Eye (tissue), 1 donor: ENCODE measurements at regions not wholly inside any gene's neighbourhood (a gene's known extent, or its start where the extent isn't known, plus 50 kb on each side); places are given as distances from the start of the nearest gene placed in this dataset.

Experiments used
- DNase-seq: peaks from one replicate; pipeline ENCODE4 v3.0.0-alpha.2; 2015

DNA sequence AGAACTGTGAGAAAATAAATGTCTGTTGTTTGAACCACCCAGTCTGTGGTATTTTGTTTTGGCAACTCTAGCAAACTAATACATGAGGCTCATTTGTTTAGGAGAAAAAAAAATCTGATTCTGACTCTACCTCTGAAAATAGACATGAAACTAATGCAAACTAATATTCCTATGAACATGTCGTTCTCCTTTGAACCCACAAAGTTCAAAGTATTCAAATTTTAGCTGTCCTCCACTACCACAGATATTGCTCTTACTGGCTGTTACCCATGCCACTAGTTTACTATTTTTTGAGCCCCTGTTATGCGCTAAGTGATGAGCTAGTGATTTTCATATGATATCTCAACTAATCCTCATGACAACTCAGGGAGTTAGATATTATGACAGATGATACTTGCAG is 58.8 kb upstream of the ZNF804B start:
- DNase-seq = no peak

DNA sequence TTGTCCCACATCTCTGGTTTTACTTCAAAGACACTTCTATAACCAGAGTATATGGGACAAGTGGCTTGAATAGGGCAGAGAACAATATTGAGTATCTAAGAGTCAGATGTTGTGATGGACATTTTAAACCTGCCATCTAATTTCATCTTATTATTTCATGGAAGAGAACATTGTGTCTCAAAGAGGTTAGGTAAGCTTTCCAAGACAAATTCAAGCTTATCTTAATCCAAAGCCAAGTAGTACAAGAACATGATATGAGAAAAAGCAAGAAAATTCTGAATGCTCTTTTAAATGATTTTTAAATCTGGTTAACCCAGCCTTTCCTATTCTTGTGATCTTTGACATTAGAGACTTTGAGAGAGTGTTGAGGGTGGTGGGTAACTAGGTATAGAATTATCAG is 65.3 kb upstream of the ZNF804B start:
- DNase-seq = no peak

DNA sequence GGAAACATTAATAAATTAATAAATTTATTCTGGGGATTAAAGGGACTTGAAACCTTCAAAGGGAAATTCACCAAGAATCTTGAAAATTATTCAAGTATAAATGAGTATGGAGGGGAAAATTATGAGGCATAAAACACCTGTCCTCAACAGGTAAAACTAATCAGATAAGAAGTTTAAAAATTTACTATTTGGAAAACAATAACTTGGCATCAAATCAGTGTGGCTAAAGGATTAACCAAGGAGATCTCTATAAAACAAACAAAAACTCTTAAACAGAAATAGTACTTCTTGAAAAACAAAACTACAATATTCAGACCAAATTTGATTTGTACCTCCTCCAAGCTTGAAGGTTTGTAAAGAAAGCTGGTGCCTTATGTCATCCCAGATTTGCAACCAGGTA is 66.4 kb upstream of the ZNF804B start:
- no peak for DNase-seq

DNA sequence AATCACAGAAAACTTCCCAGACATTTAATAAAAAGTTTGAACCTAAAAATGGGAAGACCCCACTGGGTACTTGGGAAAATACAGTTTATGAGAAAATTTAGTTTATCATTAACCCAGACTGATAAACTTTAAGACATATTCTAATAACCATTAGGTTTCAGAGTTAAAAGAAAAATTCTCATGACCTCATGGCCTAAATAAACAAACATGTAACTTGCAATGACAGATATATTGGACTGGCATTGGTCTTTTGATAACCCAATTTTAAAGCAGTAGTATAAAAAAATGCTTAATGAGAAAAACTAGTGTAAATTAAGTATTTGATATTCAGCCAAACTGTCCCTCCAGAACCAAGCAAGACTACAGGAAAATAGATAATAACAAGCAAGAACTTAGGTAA is 67.0 kb upstream of the ZNF804B start:
- no peak for DNase-seq

DNA sequence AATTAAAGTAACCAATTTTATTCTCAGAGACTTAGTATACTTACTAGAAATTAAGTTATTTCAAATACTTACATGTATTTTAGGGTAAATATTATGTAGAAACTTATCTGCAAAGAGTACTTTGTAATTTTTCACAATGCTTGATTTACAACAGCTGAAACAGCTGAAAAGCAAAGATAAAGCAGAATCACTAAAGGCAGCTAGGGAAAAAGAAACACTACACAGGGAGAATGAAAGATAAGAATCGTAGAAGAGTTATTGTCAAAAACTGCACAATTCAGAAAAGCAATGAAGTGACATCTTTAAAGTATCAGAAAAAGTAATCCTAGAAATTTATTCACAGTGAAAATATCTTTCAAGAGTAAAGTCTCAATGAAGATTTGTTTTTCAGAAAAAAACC is 69.7 kb upstream of the ZNF804B start:
- DNase-seq = no peak

- no peak for DNase-seq
Observed at GRCh38 chr7:88688222-88688621, 71.3 kb upstream of the ZNF804B start.

DNA sequence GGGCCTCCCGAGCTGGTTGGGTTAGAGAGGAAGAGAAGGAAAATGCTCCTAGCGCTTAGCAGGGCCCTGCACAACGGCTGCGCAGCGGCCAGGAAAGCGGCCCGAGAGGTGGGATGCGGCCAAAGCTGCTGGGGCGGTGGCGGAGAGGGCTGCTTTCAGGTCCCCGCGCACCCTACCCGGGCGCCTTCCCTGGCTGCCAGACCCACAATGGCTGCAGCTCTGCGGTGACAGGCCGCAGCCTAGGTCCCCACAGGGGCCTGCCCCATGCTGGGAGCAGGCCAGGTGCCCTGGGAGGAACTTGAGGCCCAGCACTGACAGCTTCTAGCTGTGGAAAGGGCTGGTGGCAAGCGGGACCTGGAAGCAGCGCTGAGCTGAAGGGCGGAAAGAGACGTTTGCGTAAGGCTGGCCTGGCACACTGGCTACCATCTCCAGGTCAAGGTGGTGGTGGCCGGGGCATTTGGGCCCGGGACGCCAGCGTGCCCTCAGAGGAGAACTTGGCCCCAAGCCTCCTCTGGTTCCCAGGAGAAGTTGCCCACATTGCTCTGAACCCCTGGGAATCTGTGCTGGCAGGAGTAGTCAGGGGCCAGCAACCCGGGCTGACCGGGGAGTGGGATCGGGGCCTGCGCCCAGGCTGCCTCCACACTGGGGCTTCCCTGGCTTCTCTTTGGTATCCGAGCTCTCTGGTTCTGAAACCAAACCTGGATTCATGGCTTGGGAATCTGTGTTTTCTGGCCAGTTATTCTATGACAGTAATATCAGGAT is 72.9 kb upstream of the ZNF804B start:
- no peak for DNase-seq

DNA sequence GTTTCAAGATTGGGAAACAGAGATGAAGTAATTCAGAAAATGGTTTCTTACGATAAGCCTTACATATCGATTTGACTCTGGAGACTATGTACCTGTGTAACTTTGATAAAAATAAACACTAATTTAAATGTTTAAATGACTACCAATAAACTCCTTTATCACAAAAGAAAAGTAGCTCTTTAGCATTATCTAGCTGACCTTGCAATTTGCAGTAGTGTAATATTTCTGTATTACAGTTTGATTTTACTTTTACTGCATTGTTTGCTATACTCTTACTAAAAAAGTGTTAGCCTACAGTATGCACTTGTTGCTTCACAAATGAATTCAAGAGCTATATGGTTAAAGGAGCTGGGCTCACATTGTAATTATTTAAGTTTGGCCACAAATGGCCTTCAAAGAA is 77.8 kb upstream of the ZNF804B start:
- DNase-seq = no peak

GRCh38 chr7:88670536-88670935 is 89.0 kb upstream of the ZNF804B start:
- no peak for DNase-seq

DNA sequence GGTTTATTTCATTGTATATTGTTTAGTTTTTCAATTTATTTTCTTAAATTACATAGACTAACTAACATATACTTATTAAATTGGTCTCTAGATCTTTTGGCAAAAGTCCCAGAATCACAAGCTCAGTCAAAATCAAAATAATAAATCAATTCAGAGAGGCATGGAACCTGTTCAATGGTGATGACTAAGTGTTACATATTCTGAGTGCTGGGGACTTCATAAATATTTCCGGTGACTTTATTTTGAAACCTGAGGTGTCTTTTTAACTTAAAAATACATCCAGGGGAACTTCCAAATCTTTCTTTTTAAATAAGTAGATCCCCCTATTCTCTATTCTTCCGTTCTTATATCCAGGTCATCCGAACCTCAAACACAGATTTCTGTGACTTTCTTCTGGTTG is 89.6 kb upstream of the ZNF804B start:
- DNase-seq = no peak

GRCh38 chr7:88668591-88668990 is 90.9 kb upstream of the ZNF804B start:
- DNase-seq = peak; percentile 2

- peak; percentile 17 for DNase-seq
Observed at GRCh38 chr7:88666626-88667025, 92.9 kb upstream of the ZNF804B start.

DNA sequence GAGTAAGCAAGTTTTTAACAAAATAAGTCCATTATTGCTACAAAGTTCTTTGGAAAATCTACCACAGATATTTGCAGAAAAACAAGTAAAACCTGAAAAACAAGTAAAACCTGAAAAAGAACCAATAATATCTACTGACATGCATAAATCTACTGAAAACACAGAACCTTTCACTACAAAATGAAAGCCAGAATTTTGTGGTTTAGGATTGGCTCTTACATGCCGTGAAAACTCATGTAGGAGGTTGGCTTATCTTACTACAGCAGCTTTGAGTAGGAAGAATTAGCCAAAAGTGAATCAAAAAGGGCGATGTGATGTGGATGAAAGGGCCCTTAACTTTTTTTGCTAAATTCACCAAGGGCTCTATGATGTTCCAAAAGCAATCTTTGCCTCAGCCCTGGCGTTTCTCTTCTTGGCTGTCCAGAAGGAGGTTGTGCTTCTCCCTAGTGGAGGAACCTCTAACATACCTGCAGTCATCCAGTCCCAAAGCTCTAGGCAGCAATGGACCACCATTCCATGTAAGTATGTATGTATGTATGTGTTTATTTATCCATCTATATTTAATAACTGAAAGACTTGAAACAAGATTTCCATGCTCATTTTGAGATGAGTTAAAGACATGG is 93.5 kb upstream of the ZNF804B start:
- no peak for DNase-seq

- DNase-seq = no peak
Observed at GRCh38 chr7:88664630-88665233, 94.8 kb upstream of the ZNF804B start.

DNA sequence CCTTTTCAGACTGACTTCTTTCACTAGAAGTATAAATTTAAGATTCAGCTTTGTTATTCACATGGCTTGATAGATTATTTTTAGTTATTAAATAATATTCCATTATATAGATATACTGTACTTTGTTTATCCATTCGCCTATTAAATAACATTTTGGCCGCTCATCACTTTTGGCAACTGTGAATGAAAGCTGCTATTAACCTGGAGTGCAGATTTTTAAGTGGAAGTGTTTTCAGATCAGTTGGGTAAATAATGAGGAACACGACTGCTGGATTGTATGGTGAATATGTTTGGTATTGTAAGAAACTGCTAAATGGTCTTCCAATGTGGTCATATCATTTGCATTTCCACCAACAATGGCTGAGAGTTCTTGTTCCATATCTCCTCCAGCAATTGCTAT is 97.6 kb upstream of the ZNF804B start:
- no peak for DNase-seq

DNA sequence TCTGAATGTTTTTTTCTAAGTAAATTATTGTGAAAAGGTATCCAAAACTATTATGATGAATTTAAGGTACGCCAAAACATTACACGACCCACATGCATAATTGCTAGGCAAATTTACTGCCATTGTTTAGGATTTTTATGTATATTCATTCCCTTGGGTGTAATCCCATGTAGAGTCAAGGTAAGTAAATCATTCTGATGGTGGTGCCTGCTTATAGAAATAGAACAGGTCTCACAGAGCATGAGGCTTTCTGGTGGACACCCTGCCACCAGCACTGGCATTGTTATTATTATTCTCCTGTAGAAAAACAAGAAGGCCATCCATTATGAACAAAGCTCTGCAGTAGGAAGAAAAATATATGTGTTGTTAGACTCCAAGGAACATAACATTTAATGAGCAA is 111.7 kb upstream of the ZNF804B start:
- DNase-seq = no peak

DNA sequence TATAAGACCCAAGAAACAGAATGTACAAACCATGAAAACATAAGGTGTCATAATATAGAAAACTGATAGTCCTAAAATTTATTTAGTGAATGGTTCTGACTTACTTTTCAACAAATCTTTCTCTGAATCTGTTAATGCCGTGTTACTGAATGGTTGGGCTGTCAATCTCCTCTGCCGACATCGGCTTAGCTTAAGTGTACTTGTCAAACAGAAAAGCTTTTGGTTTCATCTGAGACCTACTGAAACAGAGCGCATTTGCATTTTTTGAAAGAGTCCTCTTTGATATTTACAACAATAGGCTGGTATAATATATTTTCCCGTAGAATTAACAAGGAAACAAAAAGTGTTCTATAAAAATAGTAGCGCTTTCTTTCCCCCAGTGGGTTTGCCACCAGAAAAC is 120.9 kb upstream of the ZNF804B start:
- DNase-seq = no peak

DNA sequence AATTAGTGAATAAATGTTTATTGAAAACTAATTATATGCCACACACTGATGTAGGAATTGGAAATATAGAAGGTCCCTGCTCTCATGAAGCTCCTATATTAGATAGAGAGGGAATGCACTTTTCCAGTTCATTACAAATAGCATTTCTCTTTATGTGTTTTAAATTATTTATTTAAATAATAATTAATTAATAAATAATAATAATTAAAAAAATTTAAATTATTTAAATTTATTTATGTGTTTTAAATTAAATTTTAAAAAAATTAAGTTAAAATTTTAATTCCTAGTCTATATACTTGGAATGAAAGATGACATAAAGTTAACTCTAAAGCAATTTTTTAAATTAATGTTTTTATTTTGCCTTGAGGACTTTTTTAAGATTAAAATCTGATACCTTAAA is 121.7 kb upstream of the ZNF804B start:
- DNase-seq = no peak

GRCh38 chr7:88635149-88635548 is 124.4 kb upstream of the ZNF804B start:
- no peak for DNase-seq

DNA sequence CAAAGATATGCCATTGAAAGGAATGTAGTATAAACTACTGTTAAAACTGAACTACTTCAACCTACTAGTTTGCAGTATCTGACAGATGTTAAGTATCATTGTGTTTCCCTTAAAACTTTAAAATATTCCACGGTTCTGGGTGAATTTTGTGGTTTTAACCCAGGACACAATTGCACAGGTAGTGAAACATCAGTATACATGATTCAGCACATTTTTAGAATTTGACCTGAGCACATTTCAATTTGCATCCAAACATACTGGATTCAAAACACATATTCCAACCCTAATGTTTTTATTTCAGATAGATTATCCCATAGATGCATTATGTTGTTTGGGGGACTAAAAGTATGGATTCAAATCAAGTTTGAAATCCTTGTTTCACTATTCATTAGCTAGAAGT is 129.9 kb upstream of the ZNF804B start:
- DNase-seq = no peak

DNA sequence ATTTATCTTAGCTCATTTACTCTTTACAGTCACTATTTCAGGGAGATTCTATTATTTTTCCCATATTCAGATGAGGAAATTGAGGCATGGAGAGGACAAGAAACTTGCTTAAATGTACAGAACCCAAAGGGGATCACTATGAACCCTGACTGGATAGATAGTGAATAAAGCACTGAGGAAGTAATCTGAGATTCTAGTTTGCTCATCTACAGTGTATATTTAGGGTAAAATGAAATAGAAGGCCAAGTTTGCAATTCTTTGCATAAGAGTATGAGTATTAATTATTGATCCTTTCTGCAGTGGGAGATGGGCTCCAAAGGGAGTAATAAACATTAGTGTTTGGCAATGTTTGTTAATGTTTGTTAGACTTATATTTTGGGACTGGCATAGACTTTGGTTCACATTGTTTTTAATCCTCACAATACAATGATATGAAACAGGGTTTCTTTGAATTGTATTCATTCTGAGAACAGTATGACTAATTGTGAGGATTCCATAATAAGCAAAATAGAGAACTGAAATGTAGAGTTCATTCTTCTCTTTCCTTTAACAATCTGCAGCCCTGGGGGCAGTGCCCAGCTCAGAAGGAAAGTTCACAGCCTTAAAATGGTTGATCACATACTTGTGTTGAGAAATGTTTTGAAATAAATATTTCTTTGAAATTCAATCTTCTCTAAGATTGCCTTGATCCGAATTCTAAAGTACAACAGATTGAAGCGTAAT is 131.0 kb upstream of the ZNF804B start:
- no peak for DNase-seq

GRCh38 chr7:88617185-88617584 is 142.3 kb upstream of the ZNF804B start:
- no peak for DNase-seq

- no peak for DNase-seq
Observed at GRCh38 chr7:88615336-88615735, 144.2 kb upstream of the ZNF804B start.

DNA sequence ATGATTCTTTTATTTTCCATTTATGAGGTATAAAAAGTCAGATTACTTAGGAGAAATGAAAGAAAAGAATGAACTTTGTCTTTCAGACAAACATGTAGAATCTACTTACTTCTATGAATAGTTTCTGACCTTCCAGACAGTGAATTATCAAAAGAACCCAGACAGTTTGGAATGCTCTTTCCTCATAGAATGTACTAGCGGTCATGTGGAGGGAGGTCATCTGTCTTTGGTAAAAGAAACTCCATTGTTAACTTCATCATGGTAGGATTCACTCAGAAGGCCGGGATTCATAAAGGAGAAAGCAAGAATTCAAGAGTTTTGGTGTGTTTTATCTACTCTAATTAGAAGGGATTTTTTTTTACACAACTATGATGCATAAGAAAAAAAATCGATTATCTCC is 144.8 kb upstream of the ZNF804B start:
- DNase-seq = no peak
